ENCODE measurements at regions not wholly inside any gene's neighbourhood (a gene's known extent, or its start where the extent isn't known, plus 50 kb on each side); places are given as distances from the start of the nearest gene placed in this dataset.

DNA sequence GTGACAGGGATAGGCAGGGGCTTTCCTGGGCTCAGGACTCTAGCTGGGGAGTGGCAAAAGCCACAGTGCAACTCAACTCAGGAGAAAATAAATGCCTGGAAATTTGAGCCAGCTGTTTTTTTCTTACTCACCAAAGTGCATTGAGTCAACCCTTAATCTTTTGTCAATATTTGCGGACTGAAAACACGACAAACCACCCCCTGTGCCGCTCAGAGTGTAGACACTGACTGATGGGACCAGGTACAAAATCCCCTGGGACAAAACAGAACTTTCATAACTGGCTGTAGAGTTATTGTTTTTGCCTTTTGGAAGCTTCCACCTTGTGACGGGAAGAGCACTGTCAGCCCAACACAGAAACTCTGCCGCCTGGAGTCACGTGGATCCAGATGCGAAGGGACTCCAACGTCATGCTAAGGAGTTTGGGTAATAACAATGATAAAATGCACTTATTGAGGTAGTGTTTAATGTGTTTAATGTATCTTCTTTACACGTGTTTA lies 164.6 kb downstream of the PLPP3 start (continued):
- TF ChIP-seq SMAD9 (CRISPR knock-in tag; IDR thresholded peaks at IDR 0.05) = no peak
- TF ChIP-seq CC2D1A (CRISPR knock-in tag; IDR thresholded peaks at IDR 0.05) = no peak
- peak; percentile 69; the same call in 1 of the 2 replicates for TF ChIP-seq ETV5 (CRISPR knock-in tag; IDR thresholded peaks at IDR 0.05; ENCODE audit: borderline replicate concordance)
- TF ChIP-seq ZKSCAN5 (CRISPR knock-in tag; IDR thresholded peaks at IDR 0.05) = no peak
- TF ChIP-seq, protein P1, sequence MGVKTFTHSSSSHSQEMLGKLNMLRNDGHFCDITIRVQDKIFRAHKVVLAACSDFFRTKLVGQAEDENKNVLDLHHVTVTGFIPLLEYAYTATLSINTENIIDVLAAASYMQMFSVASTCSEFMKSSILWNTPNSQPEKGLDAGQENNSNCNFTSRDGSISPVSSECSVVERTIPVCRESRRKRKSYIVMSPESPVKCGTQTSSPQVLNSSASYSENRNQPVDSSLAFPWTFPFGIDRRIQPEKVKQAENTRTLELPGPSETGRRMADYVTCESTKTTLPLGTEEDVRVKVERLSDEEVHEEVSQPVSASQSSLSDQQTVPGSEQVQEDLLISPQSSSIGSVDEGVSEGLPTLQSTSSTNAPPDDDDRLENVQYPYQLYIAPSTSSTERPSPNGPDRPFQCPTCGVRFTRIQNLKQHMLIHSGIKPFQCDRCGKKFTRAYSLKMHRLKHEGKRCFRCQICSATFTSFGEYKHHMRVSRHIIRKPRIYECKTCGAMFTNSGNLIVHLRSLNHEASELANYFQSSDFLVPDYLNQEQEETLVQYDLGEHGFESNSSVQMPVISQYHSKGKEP (CRISPR knock-in tag; IDR thresholded peaks at IDR 0.05) = no peak
- TF ChIP-seq, protein P2, sequence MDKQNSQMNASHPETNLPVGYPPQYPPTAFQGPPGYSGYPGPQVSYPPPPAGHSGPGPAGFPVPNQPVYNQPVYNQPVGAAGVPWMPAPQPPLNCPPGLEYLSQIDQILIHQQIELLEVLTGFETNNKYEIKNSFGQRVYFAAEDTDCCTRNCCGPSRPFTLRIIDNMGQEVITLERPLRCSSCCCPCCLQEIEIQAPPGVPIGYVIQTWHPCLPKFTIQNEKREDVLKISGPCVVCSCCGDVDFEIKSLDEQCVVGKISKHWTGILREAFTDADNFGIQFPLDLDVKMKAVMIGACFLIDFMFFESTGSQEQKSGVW (CRISPR knock-in tag; IDR thresholded peaks at IDR 0.05; ENCODE audit: borderline replicate concordance) = no peak
- peak; percentile 98 for TF ChIP-seq ISL2 (CRISPR knock-in tag; IDR thresholded peaks at IDR 0.05)
- TF ChIP-seq POGZ (CRISPR knock-in tag; IDR thresholded peaks at IDR 0.05) = peak; percentile 89
- peak; percentile 53; the same call in 1 of the 3 replicates for TF ChIP-seq MXI1 (IDR thresholded peaks at IDR 0.05; ENCODE audit: borderline replicate concordance, low read depth, low read length)
- peak; percentile 19; the same call in 1 of the 2 replicates for TF ChIP-seq ZFY (CRISPR knock-in tag; IDR thresholded peaks at IDR 0.05)
- TF ChIP-seq, protein P3, sequence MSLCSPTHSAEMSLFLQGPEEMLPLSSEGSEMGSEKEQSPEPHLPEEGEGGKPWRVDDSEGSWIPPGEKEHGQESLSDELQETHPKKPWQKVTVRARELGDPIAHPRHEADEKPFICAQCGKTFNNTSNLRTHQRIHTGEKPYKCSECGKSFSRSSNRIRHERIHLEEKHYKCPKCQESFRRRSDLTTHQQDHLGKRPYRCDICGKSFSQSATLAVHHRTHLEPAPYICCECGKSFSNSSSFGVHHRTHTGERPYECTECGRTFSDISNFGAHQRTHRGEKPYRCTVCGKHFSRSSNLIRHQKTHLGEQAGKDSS (CRISPR knock-in tag; IDR thresholded peaks at IDR 0.05; ENCODE audit: borderline replicate concordance, low read depth) = peak; percentile 84; the same call in 1 of the 2 replicates
- TF ChIP-seq CCAR2 (optimal IDR thresholded peaks at IDR 0.05; ENCODE audit: low read depth, low read length) = no peak
- TF ChIP-seq, protein P4, sequence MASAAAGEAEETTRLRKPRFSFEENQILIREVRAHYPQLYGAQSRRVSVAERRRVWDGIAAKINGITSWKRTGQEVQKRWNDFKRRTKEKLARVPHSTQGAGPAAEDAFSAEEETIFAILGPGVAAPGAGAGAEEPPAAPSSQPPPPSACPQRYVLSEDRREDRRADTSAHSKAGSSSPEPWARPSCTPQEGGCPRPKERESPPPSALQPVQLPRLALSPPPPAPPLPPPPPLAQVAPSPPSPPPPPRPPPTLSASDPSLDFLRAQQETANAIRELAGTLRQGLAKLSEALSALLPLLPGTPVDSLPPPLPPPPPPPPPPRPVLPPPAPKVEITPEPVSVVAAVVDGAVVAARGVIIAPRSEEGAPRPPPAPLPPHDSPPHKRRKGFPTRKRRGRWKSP (CRISPR knock-in tag; IDR thresholded peaks at IDR 0.05) = no peak; the same call in none of the 2 replicates
- TF ChIP-seq SP1 (IDR thresholded peaks at IDR 0.05) = no peak
- no peak for TF ChIP-seq SP1 (CRISPR knock-in tag; IDR thresholded peaks at IDR 0.05)
- TF ChIP-seq ZNF136 (CRISPR knock-in tag; IDR thresholded peaks at IDR 0.05; ENCODE audit: low read depth) = 0 out of 2 replicates have a peak, but pooled peaks have one; percentile 33
- TF ChIP-seq ZBTB21 (CRISPR knock-in tag; IDR thresholded peaks at IDR 0.05) = peak; percentile 55; the same call in 1 of the 2 replicates
- no peak for TF ChIP-seq NFATC3 (CRISPR knock-in tag; IDR thresholded peaks at IDR 0.05)
- TF ChIP-seq ZSCAN29 (CRISPR knock-in tag; conservative IDR thresholded peaks at IDR 0.05) = peak; percentile 91; the same call in 1 of the 2 replicates
- TF ChIP-seq ZNF780A (CRISPR knock-in tag; IDR thresholded peaks at IDR 0.05) = no peak
- TF ChIP-seq, protein P5, sequence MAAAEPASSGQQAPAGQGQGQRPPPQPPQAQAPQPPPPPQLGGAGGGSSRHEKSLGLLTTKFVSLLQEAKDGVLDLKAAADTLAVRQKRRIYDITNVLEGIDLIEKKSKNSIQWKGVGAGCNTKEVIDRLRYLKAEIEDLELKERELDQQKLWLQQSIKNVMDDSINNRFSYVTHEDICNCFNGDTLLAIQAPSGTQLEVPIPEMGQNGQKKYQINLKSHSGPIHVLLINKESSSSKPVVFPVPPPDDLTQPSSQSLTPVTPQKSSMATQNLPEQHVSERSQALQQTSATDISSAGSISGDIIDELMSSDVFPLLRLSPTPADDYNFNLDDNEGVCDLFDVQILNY (CRISPR knock-in tag; conservative IDR thresholded peaks at IDR 0.05) = no peak
- TF ChIP-seq ZNF441 (CRISPR knock-in tag; IDR thresholded peaks at IDR 0.05; ENCODE audit: borderline replicate concordance) = 0 out of 2 replicates have a peak, but pooled peaks have one; percentile 55
- no peak for TF ChIP-seq ZNF569 (CRISPR knock-in tag; IDR thresholded peaks at IDR 0.05; ENCODE audit: borderline replicate concordance)
- TF ChIP-seq, protein P6, sequence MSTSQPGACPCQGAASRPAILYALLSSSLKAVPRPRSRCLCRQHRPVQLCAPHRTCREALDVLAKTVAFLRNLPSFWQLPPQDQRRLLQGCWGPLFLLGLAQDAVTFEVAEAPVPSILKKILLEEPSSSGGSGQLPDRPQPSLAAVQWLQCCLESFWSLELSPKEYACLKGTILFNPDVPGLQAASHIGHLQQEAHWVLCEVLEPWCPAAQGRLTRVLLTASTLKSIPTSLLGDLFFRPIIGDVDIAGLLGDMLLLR (CRISPR knock-in tag; IDR thresholded peaks at IDR 0.05) = no peak
- no peak for TF ChIP-seq ZNF773 (CRISPR knock-in tag; IDR thresholded peaks at IDR 0.05; ENCODE audit: borderline replicate concordance)
- peak; percentile 63; the same call in 1 of the 2 replicates for TF ChIP-seq KLF12 (CRISPR knock-in tag; IDR thresholded peaks at IDR 0.05; ENCODE audit: borderline replicate concordance)
